GM12878 (cell line): ENCODE measurements at regions not wholly inside any gene's neighbourhood (a gene's known extent, or its start where the extent isn't known, plus 50 kb on each side); places are given as distances from the start of the nearest gene placed in this dataset.

ENCODE experiments used
- BRCA1 ChIP-seq: IDR thresholded peaks from 2 replicates; pipeline ENCODE4 v1.6.1; 2011; ENCODE audit warnings: low read depth, low read length, improper control_type of control experiment
- EZH2 ChIP-seq: IDR thresholded peaks from 2 replicates; pipeline ENCODE4 v1.6.1; 2012; ENCODE audit warnings: low read depth, mild to moderate bottlenecking, control low read depth, inconsistent platforms, low read length, borderline replicate concordance; ENCODE audit not compliant: control insufficient read depth
- FOS ChIP-seq: IDR thresholded peaks from 3 replicates; pipeline ENCODE4 v1.6.1; 2011; ENCODE audit warnings: borderline replicate concordance; ENCODE audit not compliant: insufficient read length; ENCODE audit errors: extremely low read depth
- KDM1A ChIP-seq: fragments of 200-600 bp; sonication (generic); IDR thresholded peaks from 2 replicates; pipeline ENCODE4 v1.6.1; 2016; ENCODE audit warnings: borderline replicate concordance
- POLR2A ChIP-seq: IDR thresholded peaks from 2 replicates; pipeline ENCODE4 v1.6.1; 2011; ENCODE audit warnings: low read depth, mild to moderate bottlenecking, low read length
- RFX5 ChIP-seq: IDR thresholded peaks from 2 replicates; pipeline ENCODE4 v1.6.1; 2011; ENCODE audit warnings: low read depth, low read length, improper control_type of control experiment
- SMC3 ChIP-seq: IDR thresholded peaks from 2 replicates; pipeline ENCODE4 v1.6.1; 2011; ENCODE audit warnings: low read length, improper control_type of control experiment, borderline replicate concordance
- SREBF2 ChIP-seq: IDR thresholded peaks from 2 replicates; pipeline ENCODE4 v1.6.1; 2012; ENCODE audit warnings: mild to moderate bottlenecking, low read length
- TBL1XR1 ChIP-seq: IDR thresholded peaks from 2 replicates; pipeline ENCODE4 v1.6.1; 2012; ENCODE audit warnings: low read depth, low read length, improper control_type of control experiment
- TF ChIP-seq, protein P1 (sequence below), 3 experiments: IDR thresholded peaks in 2 of 3; conservative IDR thresholded peaks in 1 of 3; 2 replicates each; pipeline ENCODE4 v1.5.1; 2011; ENCODE audit warnings: low read depth in 3 of 3, low read length in 3 of 3, mild to moderate bottlenecking in 3 of 3, control low read depth in 2 of 3, moderate library complexity in 2 of 3, inconsistent platforms in 1 of 3, mixed read lengths in 1 of 3; ENCODE audit not compliant: control insufficient read depth in 2 of 3, insufficient read depth in 1 of 3; ENCODE audit errors: extremely low read depth in 1 of 3
- TF ChIP-seq, protein P2 (sequence below): IDR thresholded peaks from 2 replicates; pipeline ENCODE4 v1.6.1; 2011; ENCODE audit warnings: low read depth, mild to moderate bottlenecking, low read length, moderate library complexity, borderline replicate concordance; ENCODE audit errors: extremely low read depth
- TF ChIP-seq, protein P3 (sequence below): IDR thresholded peaks from 2 replicates; pipeline ENCODE4 v1.6.1; 2012; ENCODE audit warnings: low read depth, low read length, improper control_type of control experiment
- TF ChIP-seq, protein P4 (sequence below): IDR thresholded peaks from 2 replicates; pipeline ENCODE4 v1.6.1; 2012; ENCODE audit warnings: low read length, inconsistent platforms

- TF ChIP-seq TBL1XR1 (no peak), KDM1A (no peak), RFX5 (no peak), BRCA1 (no peak), FOS (no peak), SREBF2 (no peak), POLR2A (no peak), SMC3 (no peak), EZH2 (no peak)
- TF ChIP-seq, protein P1, sequence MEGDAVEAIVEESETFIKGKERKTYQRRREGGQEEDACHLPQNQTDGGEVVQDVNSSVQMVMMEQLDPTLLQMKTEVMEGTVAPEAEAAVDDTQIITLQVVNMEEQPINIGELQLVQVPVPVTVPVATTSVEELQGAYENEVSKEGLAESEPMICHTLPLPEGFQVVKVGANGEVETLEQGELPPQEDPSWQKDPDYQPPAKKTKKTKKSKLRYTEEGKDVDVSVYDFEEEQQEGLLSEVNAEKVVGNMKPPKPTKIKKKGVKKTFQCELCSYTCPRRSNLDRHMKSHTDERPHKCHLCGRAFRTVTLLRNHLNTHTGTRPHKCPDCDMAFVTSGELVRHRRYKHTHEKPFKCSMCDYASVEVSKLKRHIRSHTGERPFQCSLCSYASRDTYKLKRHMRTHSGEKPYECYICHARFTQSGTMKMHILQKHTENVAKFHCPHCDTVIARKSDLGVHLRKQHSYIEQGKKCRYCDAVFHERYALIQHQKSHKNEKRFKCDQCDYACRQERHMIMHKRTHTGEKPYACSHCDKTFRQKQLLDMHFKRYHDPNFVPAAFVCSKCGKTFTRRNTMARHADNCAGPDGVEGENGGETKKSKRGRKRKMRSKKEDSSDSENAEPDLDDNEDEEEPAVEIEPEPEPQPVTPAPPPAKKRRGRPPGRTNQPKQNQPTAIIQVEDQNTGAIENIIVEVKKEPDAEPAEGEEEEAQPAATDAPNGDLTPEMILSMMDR (IDR thresholded peaks at IDR 0.05 in 2 of 3, conservative IDR thresholded peaks at IDR 0.05 in 1 of 3; ENCODE audit: control insufficient read depth in 2 of 3, extremely low read depth in 1 of 3, insufficient read depth in 1 of 3, low read depth in 3 of 3, low read length in 3 of 3), result no peak
- TF ChIP-seq, protein P2, sequence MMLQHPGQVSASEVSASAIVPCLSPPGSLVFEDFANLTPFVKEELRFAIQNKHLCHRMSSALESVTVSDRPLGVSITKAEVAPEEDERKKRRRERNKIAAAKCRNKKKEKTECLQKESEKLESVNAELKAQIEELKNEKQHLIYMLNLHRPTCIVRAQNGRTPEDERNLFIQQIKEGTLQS, result no peak
- TF ChIP-seq, protein P3, sequence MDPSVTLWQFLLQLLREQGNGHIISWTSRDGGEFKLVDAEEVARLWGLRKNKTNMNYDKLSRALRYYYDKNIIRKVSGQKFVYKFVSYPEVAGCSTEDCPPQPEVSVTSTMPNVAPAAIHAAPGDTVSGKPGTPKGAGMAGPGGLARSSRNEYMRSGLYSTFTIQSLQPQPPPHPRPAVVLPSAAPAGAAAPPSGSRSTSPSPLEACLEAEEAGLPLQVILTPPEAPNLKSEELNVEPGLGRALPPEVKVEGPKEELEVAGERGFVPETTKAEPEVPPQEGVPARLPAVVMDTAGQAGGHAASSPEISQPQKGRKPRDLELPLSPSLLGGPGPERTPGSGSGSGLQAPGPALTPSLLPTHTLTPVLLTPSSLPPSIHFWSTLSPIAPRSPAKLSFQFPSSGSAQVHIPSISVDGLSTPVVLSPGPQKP, result no peak
- TF ChIP-seq, protein P4, sequence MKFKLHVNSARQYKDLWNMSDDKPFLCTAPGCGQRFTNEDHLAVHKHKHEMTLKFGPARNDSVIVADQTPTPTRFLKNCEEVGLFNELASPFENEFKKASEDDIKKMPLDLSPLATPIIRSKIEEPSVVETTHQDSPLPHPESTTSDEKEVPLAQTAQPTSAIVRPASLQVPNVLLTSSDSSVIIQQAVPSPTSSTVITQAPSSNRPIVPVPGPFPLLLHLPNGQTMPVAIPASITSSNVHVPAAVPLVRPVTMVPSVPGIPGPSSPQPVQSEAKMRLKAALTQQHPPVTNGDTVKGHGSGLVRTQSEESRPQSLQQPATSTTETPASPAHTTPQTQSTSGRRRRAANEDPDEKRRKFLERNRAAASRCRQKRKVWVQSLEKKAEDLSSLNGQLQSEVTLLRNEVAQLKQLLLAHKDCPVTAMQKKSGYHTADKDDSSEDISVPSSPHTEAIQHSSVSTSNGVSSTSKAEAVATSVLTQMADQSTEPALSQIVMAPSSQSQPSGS, result no peak
Measured at GRCh38 chrX:108875548-108875947, 139.2 kb upstream of the IRS4 start.
